Neural progenitor cell (in vitro differentiated cells): ENCODE measurements at regions not wholly inside any gene's neighbourhood (a gene's known extent, or its start where the extent isn't known, plus 50 kb on each side); places are given as distances from the start of the nearest gene placed in this dataset.
"Not testable (repeated sequence)": the region's sequence is repeated elsewhere in the genome, so short reads cannot be mapped to it uniquely, and the experiment has no call there.

Experiments used
- CTCF ChIP-seq: fragments of 200-600 bp; sonication (generic); IDR thresholded peaks from 2 replicates; pipeline ENCODE4 v1.5.1; 2017; ENCODE audit warnings: antibody characterized with exemption, mild to moderate bottlenecking
- EZH2 ChIP-seq: fragments of 200-600 bp; sonication (generic); IDR thresholded peaks from 2 replicates; pipeline ENCODE4 v1.6.1; 2017; ENCODE audit warnings: antibody characterized with exemption, mild to moderate bottlenecking, moderate library complexity

GRCh38 chr17:63231015-63231620 is 215.0 kb downstream of the CYB561 start:
- not testable (repeated sequence) for TF ChIP-seq EZH2, CTCF
